SJSA1 (cell line): ENCODE measurements at regions not wholly inside any gene's neighbourhood (a gene's known extent, or its start where the extent isn't known, plus 50 kb on each side); places are given as distances from the start of the nearest gene placed in this dataset.

ENCODE experiments used
- DNase-seq, 2 experiments: peaks; one replicate each; pipeline ENCODE4 v3.0.0-alpha.2; 2015 to 2020; ENCODE audit warnings: low spot score in 2 of 2, low read depth in 1 of 2
- H3K27ac ChIP-seq: fragments of 250-450 bp; sonication (Bioruptor Pico); 2 replicates; pipeline ENCODE4 v1.5.1; 2020; ENCODE audit warnings: mild to moderate bottlenecking, moderate library complexity
- H3K27me3 ChIP-seq: fragments of 250-450 bp; sonication (Bioruptor Pico); replicated peaks from 2 replicates; pipeline ENCODE4 v1.5.1; 2020; ENCODE audit warnings: mild to moderate bottlenecking, moderate library complexity
- H3K36me3 ChIP-seq: fragments of 250-450 bp; sonication (Bioruptor Pico); 2 replicates; pipeline ENCODE4 v1.5.1; 2020; ENCODE audit warnings: mild to moderate bottlenecking
- H3K4me1 ChIP-seq: fragments of 250-450 bp; sonication (Bioruptor Pico); replicated peaks from 2 replicates; pipeline ENCODE4 v1.6.1; 2021; ENCODE audit warnings: mild to moderate bottlenecking
- H3K4me3 ChIP-seq: fragments of 250-450 bp; sonication (Bioruptor Pico); 2 replicates; pipeline ENCODE4 v1.5.1; 2020; ENCODE audit warnings: mild to moderate bottlenecking
- H3K9me3 ChIP-seq: fragments of 250-450 bp; sonication (Bioruptor Pico); replicated peaks from 2 replicates; pipeline ENCODE4 v1.5.1; 2020; ENCODE audit warnings: mild to moderate bottlenecking

DNA sequence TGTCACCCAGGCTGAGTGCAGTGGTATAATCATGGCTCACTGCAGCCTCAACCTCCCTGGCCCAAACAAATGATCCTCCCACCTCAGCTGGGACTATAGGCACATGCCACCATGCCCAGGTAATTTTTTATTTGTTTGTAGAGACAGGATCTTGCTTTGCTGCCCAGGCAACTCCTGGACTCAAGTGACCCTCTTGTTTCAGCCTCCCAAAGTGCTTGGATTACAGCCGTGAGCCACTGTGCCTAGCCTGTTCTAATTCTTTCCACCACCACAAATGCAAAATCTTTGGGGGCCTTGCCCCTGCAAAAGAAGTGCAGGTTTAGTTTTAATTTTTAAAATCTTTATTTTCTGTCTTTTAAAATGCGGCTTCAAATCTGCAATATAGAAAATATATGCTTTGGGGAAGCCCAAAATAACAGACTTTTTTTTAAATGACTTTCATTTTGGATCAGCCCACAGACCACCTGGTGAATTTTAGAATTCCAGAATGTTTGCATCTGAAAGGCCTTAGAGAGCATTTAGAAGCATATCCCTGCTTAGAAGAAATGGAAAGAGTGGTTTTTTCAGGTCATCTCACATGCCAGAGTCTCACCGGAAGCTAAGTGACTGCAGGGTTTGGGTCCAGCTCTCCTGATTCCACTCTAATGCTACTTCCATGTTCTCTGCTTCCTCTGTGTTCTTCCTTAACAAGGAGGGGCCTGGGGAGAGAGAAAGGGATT lies 111.4 kb upstream of the FER start:
- DNase-seq: no peak
- no peaks in the 10 kb centered on the region for H3K4me1 ChIP-seq
- no peaks in the 10 kb centered on the region for H3K36me3 ChIP-seq
- no peak overlapping the region for H3K27ac ChIP-seq
- no peak overlapping the region for H3K4me3 ChIP-seq
- no peaks in the 10 kb centered on the region for H3K27me3 ChIP-seq
- no peaks in the 10 kb centered on the region for H3K9me3 ChIP-seq

DNA sequence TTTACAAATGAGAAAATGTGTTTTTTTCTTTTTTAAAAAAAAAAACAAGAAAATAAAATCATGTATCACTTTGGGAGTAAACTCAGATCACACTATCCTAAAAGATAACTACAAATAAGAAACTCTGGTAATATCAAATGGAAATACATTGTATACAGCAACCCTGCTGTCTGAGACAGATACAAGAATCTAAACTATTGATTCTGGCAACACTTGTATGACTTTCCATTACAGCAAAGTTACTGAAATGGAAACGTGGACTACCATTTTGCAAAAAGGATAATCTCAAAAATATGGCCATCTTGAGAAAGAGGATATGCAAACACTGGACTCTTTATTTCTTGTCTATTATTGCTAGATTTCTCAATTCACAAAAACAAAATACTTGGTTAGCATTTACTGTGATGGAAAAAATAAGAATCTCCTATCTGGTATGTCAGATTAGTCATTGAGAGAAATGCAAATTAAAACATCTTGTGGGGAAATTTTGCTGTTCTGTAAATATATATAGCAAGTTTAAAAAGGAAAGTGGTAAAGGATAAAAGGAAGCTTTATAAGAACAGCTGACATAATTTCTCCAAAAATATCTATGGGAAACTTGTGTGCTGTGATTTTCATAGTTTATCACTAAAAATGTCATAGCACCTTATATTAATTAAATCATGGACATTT lies 112.9 kb upstream of the FER start:
- H3K9me3 ChIP-seq: no peaks in the 10 kb centered on the region
- H3K36me3 ChIP-seq: no peaks in the 10 kb centered on the region
- H3K27me3 ChIP-seq: no peaks in the 10 kb centered on the region
- no peaks in the 10 kb centered on the region for H3K4me1 ChIP-seq
- no peak for DNase-seq
- H3K4me3 ChIP-seq: no peak overlapping the region
- H3K27ac ChIP-seq: no peak overlapping the region

DNA sequence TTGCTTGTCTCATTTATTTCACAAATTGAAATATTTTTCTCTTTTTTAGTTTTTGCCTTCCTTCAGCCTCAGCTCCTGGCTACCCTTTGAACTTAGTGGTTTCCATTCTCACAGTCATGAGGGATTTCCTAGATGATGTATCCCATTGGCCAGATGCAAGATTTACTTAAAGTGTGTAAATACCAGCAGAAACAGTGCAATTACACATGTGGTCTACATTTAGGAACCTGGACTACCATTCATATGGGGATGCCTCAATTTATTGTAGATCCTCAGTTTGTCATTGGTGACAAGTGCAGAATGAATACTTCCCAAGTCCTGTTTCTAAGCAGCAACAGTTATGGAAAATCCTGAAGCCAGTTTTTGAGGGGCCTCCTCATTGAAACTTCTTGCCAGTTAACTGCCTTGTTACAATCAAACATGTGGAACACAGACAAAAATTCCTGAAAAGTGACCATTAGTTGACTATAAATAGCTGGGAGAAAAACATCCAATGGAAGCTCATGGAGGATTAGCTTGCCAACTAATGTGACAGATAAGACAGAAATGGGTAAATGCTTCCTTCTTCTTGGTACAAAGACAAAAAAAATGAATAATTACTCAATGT lies 113.6 kb upstream of the FER start:
- DNase-seq: no peak
- Histone ChIP-seq H3K27ac (no peak overlapping the region), H3K27me3 (no peaks in the 10 kb centered on the region), H3K4me1 (no peaks in the 10 kb centered on the region), H3K36me3 (no peaks in the 10 kb centered on the region), H3K4me3 (no peak overlapping the region), H3K9me3 (no peaks in the 10 kb centered on the region)

DNA sequence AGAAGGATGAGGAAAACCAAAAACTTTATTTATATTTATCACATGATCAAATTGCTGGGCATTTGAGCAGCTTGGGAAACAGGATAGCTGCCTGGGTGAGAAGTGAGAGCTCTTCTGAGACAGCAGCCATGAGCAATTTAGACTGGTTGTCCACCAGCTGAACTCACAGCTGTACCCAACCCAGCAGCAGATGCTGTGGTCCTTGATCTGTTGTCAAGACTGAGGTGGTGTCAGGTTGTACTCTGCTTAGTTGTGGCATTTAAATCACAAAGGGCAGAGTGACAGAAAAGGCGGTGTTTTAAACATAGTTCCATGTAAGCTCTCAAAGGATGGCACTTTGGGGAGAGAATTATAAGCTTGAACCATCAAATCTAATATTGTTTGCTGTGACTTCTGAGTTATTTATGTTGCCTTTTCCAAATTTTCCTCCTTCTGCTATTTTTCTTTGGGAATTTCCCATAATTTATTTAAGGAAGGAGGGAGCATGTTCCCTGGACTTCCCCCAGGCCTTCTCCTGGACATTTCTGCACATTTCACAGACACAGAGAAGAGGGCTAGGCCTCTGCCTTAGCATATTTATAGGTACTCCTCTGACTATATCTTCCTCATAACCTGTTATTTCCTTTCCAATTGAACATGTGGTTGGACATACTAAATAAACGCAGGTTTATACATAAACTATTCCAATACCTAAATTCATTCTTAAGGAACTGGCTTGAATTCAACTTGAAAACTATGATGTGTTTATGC lies 117.7 kb upstream of the FER start:
- Histone ChIP-seq H3K4me3 (no peak overlapping the region), H3K27ac (no peak overlapping the region), H3K9me3 (no peaks in the 10 kb centered on the region), H3K4me1 (no peaks in the 10 kb centered on the region), H3K36me3 (no peaks in the 10 kb centered on the region), H3K27me3 (no peaks in the 10 kb centered on the region)
- DNase-seq: no peak

DNA sequence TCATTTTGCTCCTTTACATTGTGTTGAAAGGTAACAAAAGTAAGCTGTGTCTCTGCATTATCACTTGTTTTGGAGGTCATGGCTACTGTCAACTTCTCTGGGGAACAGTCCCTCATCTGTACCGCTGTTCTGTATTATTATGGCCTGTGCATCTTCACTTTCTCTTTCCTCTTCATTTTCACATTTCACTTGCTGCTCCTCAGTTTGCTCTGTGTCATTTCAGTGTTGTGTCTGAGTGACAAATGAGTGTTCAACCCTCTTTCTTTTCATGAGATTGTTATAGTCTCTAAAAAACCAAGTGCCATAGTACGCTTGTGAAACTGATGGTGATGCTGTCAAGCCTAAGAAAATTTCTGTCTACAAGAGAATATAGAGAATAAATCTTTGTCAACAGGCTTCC lies 122.0 kb upstream of the FER start:
- Histone ChIP-seq H3K4me1 (no peaks in the 10 kb centered on the region), H3K27me3 (no peaks in the 10 kb centered on the region), H3K36me3 (no peaks in the 10 kb centered on the region), H3K9me3 (no peaks in the 10 kb centered on the region), H3K27ac (no peak overlapping the region), H3K4me3 (no peak overlapping the region)
- no peak for DNase-seq

DNA sequence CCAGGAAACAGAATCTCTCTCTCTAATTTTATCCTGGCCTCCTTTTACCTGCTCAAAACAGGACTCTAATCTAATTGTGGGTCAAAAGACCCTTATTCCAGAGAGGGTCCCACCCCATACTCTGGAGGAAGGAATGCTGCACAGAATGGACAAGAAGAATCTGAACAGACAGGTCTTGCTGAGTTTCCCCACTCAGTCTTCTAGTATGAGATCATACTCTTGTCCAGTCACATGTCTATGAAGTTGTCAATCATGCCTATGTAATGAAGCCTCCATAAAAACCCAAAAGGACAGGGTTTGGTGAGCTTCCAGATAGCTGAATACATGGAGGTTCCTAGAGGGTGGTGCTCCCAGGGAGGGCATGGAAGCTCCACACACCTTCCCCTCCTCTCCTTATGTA lies 123.9 kb upstream of the FER start:
- H3K27me3 ChIP-seq: no peaks in the 10 kb centered on the region
- no peaks in the 10 kb centered on the region for H3K36me3 ChIP-seq
- no peak overlapping the region for H3K4me3 ChIP-seq
- DNase-seq: no peak
- H3K4me1 ChIP-seq: no peaks in the 10 kb centered on the region
- H3K9me3 ChIP-seq: no peaks in the 10 kb centered on the region
- no peak overlapping the region for H3K27ac ChIP-seq

DNA sequence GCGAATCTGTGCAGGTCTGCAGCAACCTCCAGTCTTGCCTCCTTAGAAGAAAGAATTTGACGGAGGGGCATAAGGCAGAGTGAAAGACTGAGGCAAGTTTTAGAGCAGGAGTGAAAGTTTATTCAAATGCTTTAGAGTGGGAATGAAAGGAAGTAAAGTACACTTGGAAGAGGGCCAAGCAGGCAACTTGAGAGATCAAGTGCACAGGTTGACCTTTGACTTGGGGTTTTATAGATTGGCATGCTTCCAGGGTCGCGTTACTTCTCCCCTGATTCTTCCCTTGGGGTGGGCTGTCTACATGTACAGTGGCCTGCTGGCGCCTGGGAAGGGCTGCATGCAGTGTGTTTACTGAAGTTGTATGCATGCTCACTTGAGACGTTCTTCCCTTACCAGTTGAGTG lies 127.2 kb upstream of the FER start:
- Histone ChIP-seq H3K27me3 (no peaks in the 10 kb centered on the region), H3K9me3 (no peaks in the 10 kb centered on the region), H3K4me3 (no peak overlapping the region), H3K4me1 (no peaks in the 10 kb centered on the region), H3K36me3 (no peaks in the 10 kb centered on the region), H3K27ac (no peak overlapping the region)
- DNase-seq: no peak

DNA sequence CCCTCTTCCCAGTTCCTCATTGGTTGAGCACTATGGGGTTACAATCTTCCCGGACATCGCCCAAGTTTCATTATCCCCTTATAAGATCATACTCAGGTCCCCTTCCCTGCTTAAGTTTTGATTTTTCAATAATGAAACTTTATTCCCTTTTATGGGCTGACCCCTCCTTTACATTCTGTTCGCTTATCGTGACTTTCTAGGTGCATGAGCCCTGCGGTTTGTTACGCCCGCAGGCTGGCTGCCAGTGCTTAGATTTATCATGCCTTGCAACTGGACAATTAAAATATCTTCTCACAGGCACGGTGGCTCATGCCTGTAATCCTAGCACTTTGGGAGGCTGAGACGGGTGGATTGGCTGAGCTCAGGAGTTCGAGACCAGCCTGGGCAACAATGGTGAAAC lies 127.9 kb upstream of the FER start:
- DNase-seq: no peak
- no peaks in the 10 kb centered on the region for H3K4me1 ChIP-seq
- no peaks in the 10 kb centered on the region for H3K27me3 ChIP-seq

DNA sequence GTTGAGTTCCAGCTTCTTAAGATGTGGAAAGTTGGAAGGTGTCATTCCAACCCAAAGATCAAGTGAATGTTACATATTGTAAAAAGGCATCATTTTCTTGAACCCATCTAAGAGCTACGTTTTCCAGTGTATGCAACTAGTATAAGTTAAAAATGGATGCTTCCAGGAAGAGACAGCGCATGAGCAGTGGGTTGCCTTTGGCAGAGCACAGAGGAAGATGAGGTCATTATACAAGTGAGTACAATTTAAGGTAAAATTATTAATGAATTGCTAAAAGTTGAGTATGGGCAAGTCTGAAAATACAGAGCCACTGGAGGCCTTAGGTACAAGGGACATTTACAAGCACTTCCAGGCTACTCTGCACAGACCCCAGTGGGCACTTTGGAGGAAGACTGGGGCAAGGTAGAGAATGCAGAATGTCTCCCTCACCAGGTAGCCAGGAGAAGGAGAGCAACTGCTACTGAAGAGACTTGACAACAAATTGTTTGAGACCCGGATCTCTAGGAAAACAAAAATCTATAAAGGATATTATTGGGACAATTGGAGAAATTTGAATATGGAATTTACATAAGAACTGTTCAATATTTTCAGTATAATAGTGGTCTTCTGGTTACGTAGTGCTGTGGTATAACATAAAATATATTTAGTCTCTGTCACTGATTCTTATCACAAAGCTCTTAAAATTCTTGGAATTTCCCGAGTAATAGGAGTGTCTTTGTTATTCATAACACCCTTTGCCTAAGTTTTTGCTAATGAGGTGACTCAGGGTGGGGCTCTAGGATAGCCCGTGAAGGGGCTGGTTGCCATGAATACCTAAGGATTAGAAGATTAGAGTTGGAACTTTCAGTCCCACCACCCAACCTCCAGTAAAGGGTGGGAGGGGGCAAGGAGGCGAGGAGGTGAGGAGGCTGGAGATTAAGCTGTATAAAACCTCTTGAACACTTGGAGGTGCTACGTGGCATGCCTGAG lies 129.9 kb upstream of the FER start:
- no peaks in the 10 kb centered on the region for H3K9me3 ChIP-seq

More for the DNA sequence above, 127.9 kb upstream of the FER start:
- H3K4me3 ChIP-seq: no peak overlapping the region
- H3K36me3 ChIP-seq: no peaks in the 10 kb centered on the region
- no peak overlapping the region for H3K27ac ChIP-seq
- H3K9me3 ChIP-seq: no peaks in the 10 kb centered on the region

DNA sequence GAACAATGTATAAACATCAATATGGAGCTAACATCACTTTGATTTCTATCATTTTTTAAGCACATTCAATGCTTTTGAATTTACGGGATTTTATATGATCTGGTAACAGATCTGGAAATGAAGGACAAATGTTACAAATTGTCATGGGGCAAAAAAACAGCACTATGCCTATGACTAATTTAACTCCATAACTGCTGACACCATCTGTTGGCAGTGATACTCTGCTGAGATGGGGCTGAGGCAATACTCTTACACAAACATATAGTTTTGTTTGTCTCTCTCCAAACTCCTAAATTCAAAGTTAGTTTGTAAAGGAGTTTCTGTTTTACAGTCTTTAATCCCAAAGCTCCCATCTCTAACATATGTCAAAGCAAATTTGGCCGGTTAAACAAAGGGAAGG lies 132.5 kb upstream of the FER start:
- no peaks in the 10 kb centered on the region for H3K27me3 ChIP-seq
- no peaks in the 10 kb centered on the region; the same call in 1 of the 2 replicates for H3K9me3 ChIP-seq
- H3K36me3 ChIP-seq: no peaks in the 10 kb centered on the region
- no peak for DNase-seq
- no peak overlapping the region for H3K4me3 ChIP-seq
- H3K4me1 ChIP-seq: no peaks in the 10 kb centered on the region
- H3K27ac ChIP-seq: no peak overlapping the region

More for the DNA sequence above, 129.9 kb upstream of the FER start:
- Histone ChIP-seq H3K36me3 (no peaks in the 10 kb centered on the region), H3K4me1 (no peaks in the 10 kb centered on the region), H3K4me3 (no peak overlapping the region), H3K27ac (no peak overlapping the region), H3K27me3 (no peaks in the 10 kb centered on the region)
- DNase-seq: no peak

DNA sequence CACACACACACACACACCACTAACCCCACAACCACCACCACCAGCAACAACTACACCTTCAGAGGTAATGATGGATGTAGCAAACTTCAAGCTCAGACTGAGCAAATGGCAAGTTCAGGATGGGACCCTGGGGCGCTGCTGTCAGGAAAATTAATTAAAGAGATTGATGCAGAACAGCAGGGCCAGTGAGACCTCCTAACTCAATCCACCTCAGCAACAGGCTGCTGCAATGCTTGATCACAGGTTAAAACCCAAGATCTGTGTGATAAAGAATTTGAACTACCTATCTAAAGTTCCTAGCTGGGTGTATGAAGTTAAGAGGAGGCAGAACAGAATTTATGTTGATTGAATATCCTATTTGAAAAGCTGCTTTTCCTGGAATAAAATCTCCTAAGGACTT lies 140.3 kb upstream of the FER start:
- Histone ChIP-seq H3K27me3 (no peaks in the 10 kb centered on the region; the same call in 1 of the 2 replicates), H3K9me3 (no peaks in the 10 kb centered on the region; the same call in 1 of the 2 replicates), H3K4me1 (no peaks in the 10 kb centered on the region), H3K36me3 (no peaks in the 10 kb centered on the region), H3K4me3 (no peak overlapping the region), H3K27ac (no peak overlapping the region)
- no peak for DNase-seq

DNA sequence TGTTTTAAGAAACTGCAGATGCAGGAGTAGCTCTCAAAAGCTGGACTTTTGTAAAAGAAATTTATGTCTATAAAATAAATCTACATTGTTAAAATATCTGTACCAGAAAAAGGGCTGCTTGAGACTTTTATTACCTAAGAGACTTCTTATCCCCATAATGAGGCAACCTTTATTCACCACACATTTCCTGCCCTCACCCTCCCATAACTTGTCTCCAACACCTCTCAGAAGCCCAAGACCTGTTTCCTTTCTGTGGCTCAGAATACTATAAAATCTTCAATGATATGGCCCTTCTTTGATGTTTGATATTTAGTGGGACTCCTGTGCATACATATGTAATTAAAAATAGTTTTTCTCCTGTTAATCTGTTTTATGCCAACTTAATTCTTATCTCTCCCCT lies 141.5 kb upstream of the FER start:
- H3K27ac ChIP-seq: no peak overlapping the region
- no peak for DNase-seq
- H3K4me3 ChIP-seq: no peak overlapping the region
- H3K4me1 ChIP-seq: no peaks in the 10 kb centered on the region
- H3K27me3 ChIP-seq: no peaks in the 10 kb centered on the region; the same call in 1 of the 2 replicates
- no peaks in the 10 kb centered on the region for H3K36me3 ChIP-seq
- no peaks in the 10 kb centered on the region for H3K9me3 ChIP-seq

DNA sequence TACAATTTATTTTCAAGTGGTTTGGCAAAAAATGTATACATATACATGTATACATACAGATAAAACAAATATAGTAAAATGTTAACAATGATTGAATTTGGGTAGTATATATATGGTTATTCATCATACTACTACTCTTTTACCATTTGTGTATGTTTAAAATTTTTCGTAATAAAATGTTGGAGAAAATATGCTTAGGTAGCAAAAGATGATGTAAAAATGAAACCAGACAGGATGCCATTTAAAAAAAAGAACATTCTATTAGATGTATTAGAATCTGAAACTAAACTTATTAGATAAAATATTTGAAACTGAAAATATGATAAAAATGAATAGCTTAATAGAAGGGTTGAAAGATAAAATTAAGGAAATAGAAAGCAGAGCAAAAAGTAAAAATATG lies 144.9 kb upstream of the FER start:
- no peaks in the 10 kb centered on the region for H3K4me1 ChIP-seq
- H3K36me3 ChIP-seq: no peaks in the 10 kb centered on the region
- no peaks in the 10 kb centered on the region for H3K9me3 ChIP-seq
- H3K4me3 ChIP-seq: no peak overlapping the region
- no peak for DNase-seq
- H3K27me3 ChIP-seq: no peaks in the 10 kb centered on the region; the same call in 1 of the 2 replicates
- no peak overlapping the region for H3K27ac ChIP-seq
